HuH-7.5 (cell line): ENCODE measurements at regions not wholly inside any gene's neighbourhood (a gene's known extent, or its start where the extent isn't known, plus 50 kb on each side); places are given as distances from the start of the nearest gene placed in this dataset.

Experiments
- DNase-seq: peaks from one replicate; pipeline ENCODE4 v3.0.0; 2011; ENCODE audit warnings: low spot score

GRCh38 chr20:54364919-54365318 is 110.5 kb upstream of the DOK5 start:
- no peak for DNase-seq

GRCh38 chr20:54366669-54367344 is 108.6 kb upstream of the DOK5 start:
- DNase-seq, result no peak

DNA sequence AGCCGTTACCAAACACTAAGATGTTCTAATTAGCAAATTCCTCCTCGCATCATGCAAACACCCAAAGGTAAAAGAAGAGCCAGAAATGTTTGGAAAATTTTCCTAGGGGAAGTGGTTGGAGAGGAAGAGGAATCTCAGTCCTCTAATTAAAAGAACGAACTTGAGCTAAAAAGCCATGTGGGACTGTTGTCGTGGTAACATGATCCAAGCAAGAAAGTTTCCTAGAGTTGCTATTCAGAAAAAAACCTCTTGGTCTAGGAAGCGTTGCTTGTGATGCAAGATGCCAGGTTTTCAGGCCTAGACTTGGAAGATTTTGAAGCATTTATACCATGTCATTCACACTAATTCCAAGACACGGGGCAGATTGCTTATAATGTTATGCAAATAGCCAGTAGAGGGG is 106.8 kb upstream of the DOK5 start:
- DNase-seq, result no peak

DNA sequence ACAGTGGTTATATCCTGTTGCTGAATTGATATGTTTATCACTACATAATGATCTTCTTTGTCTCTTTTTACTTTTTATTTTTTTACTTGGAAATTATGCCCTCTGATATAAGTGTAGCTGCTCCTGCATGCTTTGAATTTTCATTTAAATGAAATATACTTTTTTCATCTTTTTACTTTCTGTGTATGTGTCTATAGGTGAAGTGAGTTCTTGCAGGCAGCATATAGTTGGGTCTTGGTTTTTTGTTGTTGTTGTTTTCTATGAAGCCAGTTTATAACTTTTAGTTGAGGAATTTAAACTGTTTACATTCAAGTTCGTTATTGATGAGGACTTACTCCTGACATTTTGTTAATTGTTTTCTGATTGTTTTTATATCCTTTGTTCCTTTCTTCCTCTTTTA is 103.1 kb upstream of the DOK5 start:
- no peak for DNase-seq

- DNase-seq, result no peak
Observed at GRCh38 chr20:54377992-54378773, 97.2 kb upstream of the DOK5 start.

GRCh38 chr20:54379893-54380584 is 95.4 kb upstream of the DOK5 start:
- DNase-seq, result no peak

- no peak for DNase-seq
Observed at GRCh38 chr20:54382419-54382818, 93.0 kb upstream of the DOK5 start.

DNA sequence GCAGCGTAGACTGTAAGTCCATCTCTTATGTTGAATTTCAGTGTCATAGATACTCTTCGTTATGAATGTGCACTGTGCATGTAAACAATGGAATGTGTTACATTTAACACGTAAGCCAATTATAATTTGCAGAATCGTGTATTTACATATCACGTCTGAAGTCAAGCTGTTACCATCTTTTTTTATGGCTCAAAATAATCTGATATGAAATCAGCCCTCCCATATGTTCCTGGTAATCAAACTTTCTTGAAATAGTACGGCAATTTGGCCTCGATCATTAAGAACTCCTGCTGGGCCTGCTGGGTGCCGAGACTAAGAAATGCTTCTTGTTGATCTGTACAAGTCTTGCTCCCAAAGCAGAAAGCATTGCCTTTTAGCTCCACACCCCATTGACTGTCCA is 89.6 kb upstream of the DOK5 start:
- no peak for DNase-seq

GRCh38 chr20:54389596-54390280 is 85.7 kb upstream of the DOK5 start:
- no peak for DNase-seq

- DNase-seq, result no peak
Observed at GRCh38 chr20:54397292-54398140, 77.9 kb upstream of the DOK5 start.

DNA sequence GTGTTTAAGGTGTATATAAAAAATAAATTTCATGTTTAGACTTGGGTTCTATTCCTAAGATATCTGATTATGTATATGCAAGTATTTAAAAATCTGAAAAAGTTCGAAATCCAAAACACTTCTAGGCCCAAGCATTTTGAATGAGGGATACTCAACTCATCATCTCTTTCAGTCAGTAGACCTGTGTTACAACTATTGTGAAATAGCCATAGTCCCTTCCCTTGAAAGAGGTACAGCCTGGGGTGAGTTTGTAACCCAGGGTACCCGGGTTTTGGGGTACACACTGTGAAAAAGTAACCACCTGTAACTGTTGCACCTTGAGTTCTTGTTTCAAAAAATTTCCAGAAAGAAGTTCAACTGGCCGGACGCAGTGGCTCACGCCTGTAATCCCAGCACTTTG is 76.6 kb upstream of the DOK5 start:
- DNase-seq, result no peak

GRCh38 chr20:54405540-54405939 is 69.9 kb upstream of the DOK5 start:
- DNase-seq, result no peak

- no peak for DNase-seq
Observed at GRCh38 chr20:54407459-54407858, 67.9 kb upstream of the DOK5 start.

DNA sequence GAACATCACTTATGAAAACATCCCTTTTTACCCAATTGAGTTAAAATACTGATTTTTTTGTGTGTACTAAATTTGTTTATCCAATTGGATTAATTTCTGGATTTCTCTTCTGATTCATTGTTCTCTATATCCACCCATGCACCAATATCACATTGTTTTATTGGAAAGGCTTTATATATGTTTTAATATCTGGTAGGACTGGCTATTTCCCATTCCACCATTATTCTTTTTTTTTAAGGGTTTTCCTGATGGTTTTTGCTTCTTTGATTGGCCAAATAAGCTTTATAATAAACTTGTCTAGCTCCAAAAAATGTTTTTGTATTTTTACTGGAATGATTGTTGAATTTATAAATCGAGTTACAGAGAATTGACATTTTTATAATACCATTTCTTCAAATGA is 59.4 kb upstream of the DOK5 start:
- no peak for DNase-seq

- no peak for DNase-seq
Observed at GRCh38 chr20:54416770-54417169, 58.6 kb upstream of the DOK5 start.

- DNase-seq, result no peak
Observed at GRCh38 chr20:54419531-54419930, 55.9 kb upstream of the DOK5 start.
